ENCODE measurements at regions not wholly inside any gene's neighbourhood (a gene's known extent, or its start where the extent isn't known, plus 50 kb on each side); places are given as distances from the start of the nearest gene placed in this dataset.

- TF ChIP-seq CTCF (conservative IDR thresholded peaks at IDR 0.05; ENCODE audit: low read length) = no peak
- TF ChIP-seq EZH2phosphoT487 (IDR thresholded peaks at IDR 0.05; ENCODE audit: borderline replicate concordance, low read depth, low read length) = no peak
Measured at GRCh38 chr11:128297091-128297651, 290.2 kb downstream of the ETS1 start.
